ENCODE measurements at regions not wholly inside any gene's neighbourhood (a gene's known extent, or its start where the extent isn't known, plus 50 kb on each side); places are given as distances from the start of the nearest gene placed in this dataset.

- ChIA-PET CTCF (no interaction called here), POLR2A (no interaction called here)
- no peak overlapping the region for H3K4me3 Mint-ChIP-seq
- intact Hi-C loops (cut with micrococcal nuclease) = no loop called here
- H3K79me2 ChIP-seq (ENCODE audit: control insufficient read depth, insufficient read depth, low read length) = no peaks in the 10 kb centered on the region
- no peak overlapping the region for H3K27ac ChIP-seq (ENCODE audit: low read length in 2 of 2)
- no peaks in the 10 kb centered on the region for H3K4me1 ChIP-seq (ENCODE audit: control insufficient read depth in 2 of 2, insufficient read depth in 2 of 2, low read length in 2 of 2)
- TF ChIP-seq EZH2 (IDR thresholded peaks at IDR 0.05; ENCODE audit: borderline replicate concordance, insufficient read depth, low read depth, low read length, poor library complexity, severe bottlenecking) (no peak), CTCF (IDR thresholded peaks at IDR 0.05) (no peak)
- no peaks in the 10 kb centered on the region for H3K27me3 Mint-ChIP-seq
- H4K20me1 ChIP-seq (ENCODE audit: control insufficient read depth, insufficient read depth, low read length, poor library complexity, severe bottlenecking) = no peaks in the 10 kb centered on the region
- no peak overlapping the region for H2AFZ ChIP-seq (ENCODE audit: insufficient read depth, low read depth, low read length, poor library complexity, severe bottlenecking)
- no peak overlapping the region for H3K9ac ChIP-seq (ENCODE audit: low read length)
- H3K27ac Mint-ChIP-seq = no peak overlapping the region
- H3K4me2 ChIP-seq (replicated peaks; ENCODE audit: low read depth, low read length, poor library complexity, severe bottlenecking) = no peak overlapping the region
- H3K4me1 Mint-ChIP-seq = no peaks in the 10 kb centered on the region
- ATAC-seq (ENCODE audit: low read depth) (no peak), DNase-seq (no peak)
- H3K36me3 ChIP-seq (replicated peaks in 1 of 2; ENCODE audit: control extremely low read depth in 1 of 2, control insufficient read depth in 1 of 2, extremely low read depth in 1 of 2, insufficient read depth in 2 of 2, low read length in 1 of 2) = no peaks in the 10 kb centered on the region
- no CpG with 5 or more reads among the region's 1 CpG for WGBS (ENCODE audit: insufficient coverage)
- no peaks in the 10 kb centered on the region for H3K9me3 ChIP-seq (ENCODE audit: control extremely low read depth in 1 of 3, control insufficient read depth in 2 of 3, insufficient read depth in 1 of 3, low read length in 2 of 3)
- no peaks in the 10 kb centered on the region for H3K9me3 Mint-ChIP-seq (ENCODE audit: insufficient read depth)
- no peak overlapping the region for H3K4me3 ChIP-seq (ENCODE audit: control extremely low read depth in 1 of 5, extremely low read depth in 1 of 5, insufficient read depth in 1 of 5, low read depth in 2 of 5, low read length in 4 of 5)
- H3K27me3 ChIP-seq (replicated peaks in 1 of 4; ENCODE audit: control extremely low read depth in 1 of 4, control insufficient read depth in 3 of 4, insufficient read depth in 4 of 4, low read length in 3 of 4) = no peaks in the 10 kb centered on the region
Measured at GRCh38 chr11:29173660-29174062, 843.2 kb downstream of the KCNA4 start.

- intact Hi-C loops (cut with micrococcal nuclease) = no loop called here
- Histone ChIP-seq H3K4me1 (ENCODE audit: control insufficient read depth in 2 of 2, insufficient read depth in 2 of 2, low read length in 2 of 2) (no peaks in the 10 kb centered on the region), H4K20me1 (ENCODE audit: control insufficient read depth, insufficient read depth, low read length, poor library complexity, severe bottlenecking) (no peaks in the 10 kb centered on the region), H3K79me2 (ENCODE audit: control insufficient read depth, insufficient read depth, low read length) (no peaks in the 10 kb centered on the region), H3K9me3 (ENCODE audit: control extremely low read depth in 1 of 3, control insufficient read depth in 2 of 3, insufficient read depth in 1 of 3, low read length in 2 of 3) (no peaks in the 10 kb centered on the region), H3K9ac (ENCODE audit: low read length) (no peak overlapping the region), H3K4me2 (replicated peaks; ENCODE audit: low read depth, low read length, poor library complexity, severe bottlenecking) (no peak overlapping the region), H3K27me3 (replicated peaks in 1 of 4; ENCODE audit: control extremely low read depth in 1 of 4, control insufficient read depth in 3 of 4, insufficient read depth in 4 of 4, low read length in 3 of 4) (no peaks in the 10 kb centered on the region), H3K4me3 (ENCODE audit: control extremely low read depth in 1 of 5, extremely low read depth in 1 of 5, insufficient read depth in 1 of 5, low read depth in 2 of 5, low read length in 4 of 5) (no peak overlapping the region), H3K36me3 (replicated peaks in 1 of 2; ENCODE audit: control extremely low read depth in 1 of 2, control insufficient read depth in 1 of 2, extremely low read depth in 1 of 2, insufficient read depth in 2 of 2, low read length in 1 of 2) (no peaks in the 10 kb centered on the region), H3K27ac (ENCODE audit: low read length in 2 of 2) (no peak overlapping the region), H2AFZ (ENCODE audit: insufficient read depth, low read depth, low read length, poor library complexity, severe bottlenecking) (no peak overlapping the region)
- Mint-ChIP-seq H3K27ac (no peak overlapping the region), H3K27me3 (no peaks in the 10 kb centered on the region), H3K9me3 (ENCODE audit: insufficient read depth) (no peaks in the 10 kb centered on the region), H3K4me1 (no peaks in the 10 kb centered on the region), H3K4me3 (no peak overlapping the region)
- ATAC-seq (ENCODE audit: low read depth) (no peak), DNase-seq (no peak)
- ChIA-PET CTCF (no interaction called here), POLR2A (no interaction called here)
- no CpG with 5 or more reads among the region's 1 CpG for WGBS (ENCODE audit: insufficient coverage)
- TF ChIP-seq EZH2 (IDR thresholded peaks at IDR 0.05; ENCODE audit: borderline replicate concordance, insufficient read depth, low read depth, low read length, poor library complexity, severe bottlenecking) (no peak), CTCF (IDR thresholded peaks at IDR 0.05) (no peak)
Measured at GRCh38 chr11:29171360-29171950, 845.4 kb downstream of the KCNA4 start.

Measured in B cell (primary cell).